IPS-18c (cell line): ENCODE measurements at regions not wholly inside any gene's neighbourhood (a gene's known extent, or its start where the extent isn't known, plus 50 kb on each side); places are given as distances from the start of the nearest gene placed in this dataset.
A peak's percentile ranks its signal among the peaks of the same experiment; 100 is the strongest.
"Not testable (repeated sequence)": the region's sequence is repeated elsewhere in the genome, so short reads cannot be mapped to it uniquely, and the experiment has no call there.

ENCODE experiments used
- H3K4me3 ChIP-seq: 2 replicates; pipeline ENCODE4 v1.7.0; 2013; ENCODE audit warnings: low read depth, mild to moderate bottlenecking, low read length, moderate library complexity; ENCODE audit not compliant: insufficient read depth
- H3K9me3 ChIP-seq: one replicate; pipeline ENCODE4 v1.6.1; 2013; ENCODE audit warnings: mild to moderate bottlenecking, low read length, moderate library complexity; ENCODE audit not compliant: control insufficient read depth, insufficient read depth

- not testable (repeated sequence) for H3K9me3 ChIP-seq, H3K4me3 ChIP-seq
Observed at GRCh38 chr20:29107884-29108283, 2149.6 kb upstream of the DEFB115 start.

- H3K4me3 ChIP-seq, H3K9me3 ChIP-seq: not testable (repeated sequence)
Observed at GRCh38 chr20:29109386-29109785, 2148.1 kb upstream of the DEFB115 start.

GRCh38 chr20:29115097-29115496, 2142.4 kb upstream of the DEFB115 start:
- peaks cover 13% of the 10 kb centered on the region for H3K9me3 ChIP-seq
- not testable (repeated sequence) for H3K4me3 ChIP-seq

GRCh38 chr20:29119141-29119540, 2138.3 kb upstream of the DEFB115 start:
- 0 out of 2 replicates have a peak overlapping the region, but pooled peaks have one; percentile 21 for H3K4me3 ChIP-seq
- peaks cover 19% of the 10 kb centered on the region for H3K9me3 ChIP-seq

- peaks cover 16% of the 10 kb centered on the region for H3K9me3 ChIP-seq
- not testable (repeated sequence) for H3K4me3 ChIP-seq
Observed at GRCh38 chr20:29119684-29120083, 2137.8 kb upstream of the DEFB115 start.

GRCh38 chr20:29120088-29120487, 2137.4 kb upstream of the DEFB115 start:
- H3K4me3 ChIP-seq = not testable (repeated sequence)
- H3K9me3 ChIP-seq = peaks cover 14% of the 10 kb centered on the region

- Histone ChIP-seq H3K9me3 (peaks cover 12% of the 10 kb centered on the region), H3K4me3 (peak overlapping the region; percentile 22; the same call in 1 of the 2 replicates)
Observed at GRCh38 chr20:29120575-29120974, 2136.9 kb upstream of the DEFB115 start.

- not testable (repeated sequence) for H3K4me3 ChIP-seq
- peaks cover 12% of the 10 kb centered on the region for H3K9me3 ChIP-seq
Observed at GRCh38 chr20:29122784-29123183, 2134.7 kb upstream of the DEFB115 start.

- H3K4me3 ChIP-seq = no peak overlapping the region
- H3K9me3 ChIP-seq = peaks cover 6% of the 10 kb centered on the region
Observed at GRCh38 chr20:29123861-29124260, 2133.6 kb upstream of the DEFB115 start.
